ENCODE measurements at regions not wholly inside any gene's neighbourhood (a gene's known extent, or its start where the extent isn't known, plus 50 kb on each side); places are given as distances from the start of the nearest gene placed in this dataset.

DNA sequence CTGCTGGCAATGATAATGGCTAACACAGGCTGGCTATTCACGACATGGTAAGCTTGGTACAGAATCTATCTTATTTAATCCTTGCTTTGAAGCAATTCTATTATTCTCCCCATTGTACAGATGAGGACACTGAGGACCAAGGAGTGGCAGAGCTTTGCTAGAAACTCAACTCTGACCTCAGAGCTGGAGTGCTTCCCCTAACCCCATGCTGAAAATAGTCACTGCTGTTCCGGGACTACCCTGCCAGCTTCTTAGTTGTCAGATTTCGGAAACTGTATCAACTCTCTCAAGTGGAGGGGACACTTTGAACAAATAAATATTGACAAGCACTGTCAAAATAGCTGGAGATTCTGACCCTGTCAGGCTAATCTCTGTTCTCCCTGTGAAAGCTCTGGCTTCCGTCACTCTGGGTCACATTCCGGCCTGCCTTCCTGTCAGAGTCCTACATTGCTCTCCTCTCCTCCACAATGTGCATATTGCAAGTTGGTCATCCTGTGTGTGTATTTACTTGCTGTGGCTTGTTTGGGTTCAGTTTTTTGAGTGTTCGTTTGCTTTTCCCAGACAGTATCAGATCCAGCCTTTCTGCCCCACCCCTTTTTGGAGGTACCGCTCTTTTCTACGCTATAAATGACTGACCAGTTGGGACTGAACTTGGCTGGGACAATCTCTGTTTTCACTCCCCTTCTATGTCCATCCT lies 134.3 kb upstream of the MAP1B start:
- Histone ChIP-seq H3K27me3 (ENCODE audit: control insufficient read depth in 4 of 4, insufficient read depth in 4 of 4, low read length in 3 of 4) (no peaks in the 10 kb centered on the region), H3K9me3 (ENCODE audit: control insufficient read depth in 4 of 4, low read length in 3 of 4) (no peaks in the 10 kb centered on the region), H3K9ac (ENCODE audit: low read depth in 1 of 2, low read length in 2 of 2) (no peak overlapping the region), H3K36me3 (ENCODE audit: control insufficient read depth in 4 of 4, insufficient read depth in 3 of 4, low read depth in 1 of 4, low read length in 3 of 4) (no peaks in the 10 kb centered on the region), H3K4me1 (ENCODE audit: control insufficient read depth in 4 of 4, insufficient read depth in 4 of 4, low read length in 3 of 4) (no peaks in the 10 kb centered on the region), H3K27ac (ENCODE audit: low read depth in 1 of 2, low read length in 2 of 2) (no peak overlapping the region), H3K4me3 (ENCODE audit: low read depth in 1 of 3, low read length in 3 of 3) (no peak overlapping the region)
- TF ChIP-seq, protein P1, sequence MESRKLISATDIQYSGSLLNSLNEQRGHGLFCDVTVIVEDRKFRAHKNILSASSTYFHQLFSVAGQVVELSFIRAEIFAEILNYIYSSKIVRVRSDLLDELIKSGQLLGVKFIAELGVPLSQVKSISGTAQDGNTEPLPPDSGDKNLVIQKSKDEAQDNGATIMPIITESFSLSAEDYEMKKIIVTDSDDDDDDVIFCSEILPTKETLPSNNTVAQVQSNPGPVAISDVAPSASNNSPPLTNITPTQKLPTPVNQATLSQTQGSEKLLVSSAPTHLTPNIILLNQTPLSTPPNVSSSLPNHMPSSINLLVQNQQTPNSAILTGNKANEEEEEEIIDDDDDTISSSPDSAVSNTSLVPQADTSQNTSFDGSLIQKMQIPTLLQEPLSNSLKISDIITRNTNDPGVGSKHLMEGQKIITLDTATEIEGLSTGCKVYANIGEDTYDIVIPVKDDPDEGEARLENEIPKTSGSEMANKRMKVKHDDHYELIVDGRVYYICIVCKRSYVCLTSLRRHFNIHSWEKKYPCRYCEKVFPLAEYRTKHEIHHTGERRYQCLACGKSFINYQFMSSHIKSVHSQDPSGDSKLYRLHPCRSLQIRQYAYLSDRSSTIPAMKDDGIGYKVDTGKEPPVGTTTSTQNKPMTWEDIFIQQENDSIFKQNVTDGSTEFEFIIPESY (IDR thresholded peaks at IDR 0.05) = no peak
- TF ChIP-seq NR2F2 (IDR thresholded peaks at IDR 0.05) = peak; percentile 88
- no peak for TF ChIP-seq EGR1 (IDR thresholded peaks at IDR 0.05; ENCODE audit: low read depth in 2 of 2)
- TF ChIP-seq RAD21 (IDR thresholded peaks at IDR 0.05) = peak in 1 of 2 donors; percentile 38
- no peak for TF ChIP-seq HNF4A (conservative IDR thresholded peaks at IDR 0.05)
- TF ChIP-seq CTCF (IDR thresholded peaks at IDR 0.05; ENCODE audit: low read depth, low read length, missing input control) = no peak
- peak; percentile 16 to 35 for TF ChIP-seq RXRA (IDR thresholded peaks at IDR 0.05)
- TF ChIP-seq TAF1 (conservative IDR thresholded peaks at IDR 0.05) = no peak
- peak; percentile 41 for TF ChIP-seq SP1 (IDR thresholded peaks at IDR 0.05)
- WGBS = 63% methylated on average over 8 of the region's 8 CpGs
- peak; percentile 44 for DNase-seq (ENCODE audit: low spot score)

DNA sequence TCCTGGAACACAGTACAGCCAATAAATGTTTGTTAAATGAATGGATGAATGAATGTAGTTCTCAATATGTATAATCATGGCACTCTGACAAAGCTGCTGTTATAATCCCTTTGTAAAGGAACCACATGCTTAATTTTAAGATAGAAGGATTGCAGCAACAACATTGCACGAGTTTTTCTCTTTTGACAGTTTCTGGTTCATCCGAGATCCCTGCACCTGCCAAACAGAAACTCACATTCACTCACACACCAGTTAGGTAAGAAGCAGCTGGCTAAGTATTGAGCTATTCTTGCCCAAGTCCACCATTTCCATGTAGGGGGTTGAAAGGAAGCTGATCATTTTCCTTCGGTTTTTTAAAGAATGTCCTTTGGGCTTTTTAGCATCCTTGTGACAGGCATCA lies 133.7 kb upstream of the MAP1B start:
- H3K9me3 ChIP-seq (ENCODE audit: control insufficient read depth in 4 of 4, low read length in 3 of 4) = no peaks in the 10 kb centered on the region
- no peaks in the 10 kb centered on the region for H3K27me3 ChIP-seq (ENCODE audit: control insufficient read depth in 4 of 4, insufficient read depth in 4 of 4, low read length in 3 of 4)
- H3K4me1 ChIP-seq (ENCODE audit: control insufficient read depth in 4 of 4, insufficient read depth in 4 of 4, low read length in 3 of 4) = no peaks in the 10 kb centered on the region
- WGBS = 64% methylated on average over 3 of the region's 3 CpGs
- no peak overlapping the region for H3K4me3 ChIP-seq (ENCODE audit: low read depth in 1 of 3, low read length in 3 of 3)
- TF ChIP-seq FOXA2 (IDR thresholded peaks at IDR 0.05) = no peak
- no peak for TF ChIP-seq EGR1 (IDR thresholded peaks at IDR 0.05; ENCODE audit: low read depth in 2 of 2)
- TF ChIP-seq, protein P2, sequence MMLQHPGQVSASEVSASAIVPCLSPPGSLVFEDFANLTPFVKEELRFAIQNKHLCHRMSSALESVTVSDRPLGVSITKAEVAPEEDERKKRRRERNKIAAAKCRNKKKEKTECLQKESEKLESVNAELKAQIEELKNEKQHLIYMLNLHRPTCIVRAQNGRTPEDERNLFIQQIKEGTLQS (IDR thresholded peaks at IDR 0.05) = no peak
- TF ChIP-seq RXRA (IDR thresholded peaks at IDR 0.05) = no peak
- no peak for TF ChIP-seq REST (IDR thresholded peaks at IDR 0.05)
- TF ChIP-seq HNF4G (IDR thresholded peaks at IDR 0.05) = no peak
- no peak for TF ChIP-seq SP1 (IDR thresholded peaks at IDR 0.05)
- no peak for TF ChIP-seq HNF4A (conservative IDR thresholded peaks at IDR 0.05)
- TF ChIP-seq YY1 (IDR thresholded peaks at IDR 0.05) = no peak
- TF ChIP-seq, protein P1 (IDR thresholded peaks at IDR 0.05) = no peak
- TF ChIP-seq CTCF (IDR thresholded peaks at IDR 0.05; ENCODE audit: low read depth, low read length, missing input control) = no peak
- no peak for TF ChIP-seq MAX (IDR thresholded peaks at IDR 0.05)
- TF ChIP-seq GABPA (IDR thresholded peaks at IDR 0.05 in 1 of 2, conservative IDR thresholded peaks at IDR 0.05 in 1 of 2) = no peak
- TF ChIP-seq NR2F2 (IDR thresholded peaks at IDR 0.05) = no peak
- no peak for DNase-seq (ENCODE audit: low spot score)
- no peaks in the 10 kb centered on the region for H3K36me3 ChIP-seq (ENCODE audit: control insufficient read depth in 4 of 4, insufficient read depth in 3 of 4, low read depth in 1 of 4, low read length in 3 of 4)
- no peak overlapping the region for H3K9ac ChIP-seq (ENCODE audit: low read depth in 1 of 2, low read length in 2 of 2)
- H3K27ac ChIP-seq (ENCODE audit: low read depth in 1 of 2, low read length in 2 of 2) = peak overlapping the region; percentile 7 to 47
